ENCODE measurements at regions not wholly inside any gene's neighbourhood (a gene's known extent, or its start where the extent isn't known, plus 50 kb on each side); places are given as distances from the start of the nearest gene placed in this dataset.

GRCh38 chr1:194184425-194184824, 998.0 kb upstream of the B3GALT2 start:
- TF ChIP-seq EZH2phosphoT487 (IDR thresholded peaks at IDR 0.05; ENCODE audit: borderline replicate concordance, low read length): no peak
- TF ChIP-seq, protein P1, sequence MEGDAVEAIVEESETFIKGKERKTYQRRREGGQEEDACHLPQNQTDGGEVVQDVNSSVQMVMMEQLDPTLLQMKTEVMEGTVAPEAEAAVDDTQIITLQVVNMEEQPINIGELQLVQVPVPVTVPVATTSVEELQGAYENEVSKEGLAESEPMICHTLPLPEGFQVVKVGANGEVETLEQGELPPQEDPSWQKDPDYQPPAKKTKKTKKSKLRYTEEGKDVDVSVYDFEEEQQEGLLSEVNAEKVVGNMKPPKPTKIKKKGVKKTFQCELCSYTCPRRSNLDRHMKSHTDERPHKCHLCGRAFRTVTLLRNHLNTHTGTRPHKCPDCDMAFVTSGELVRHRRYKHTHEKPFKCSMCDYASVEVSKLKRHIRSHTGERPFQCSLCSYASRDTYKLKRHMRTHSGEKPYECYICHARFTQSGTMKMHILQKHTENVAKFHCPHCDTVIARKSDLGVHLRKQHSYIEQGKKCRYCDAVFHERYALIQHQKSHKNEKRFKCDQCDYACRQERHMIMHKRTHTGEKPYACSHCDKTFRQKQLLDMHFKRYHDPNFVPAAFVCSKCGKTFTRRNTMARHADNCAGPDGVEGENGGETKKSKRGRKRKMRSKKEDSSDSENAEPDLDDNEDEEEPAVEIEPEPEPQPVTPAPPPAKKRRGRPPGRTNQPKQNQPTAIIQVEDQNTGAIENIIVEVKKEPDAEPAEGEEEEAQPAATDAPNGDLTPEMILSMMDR (IDR thresholded peaks at IDR 0.05; ENCODE audit: low read depth, low read length, poor library complexity, severe bottlenecking): no peak
